ENCODE measurements at regions not wholly inside any gene's neighbourhood (a gene's known extent, or its start where the extent isn't known, plus 50 kb on each side); places are given as distances from the start of the nearest gene placed in this dataset.

DNA sequence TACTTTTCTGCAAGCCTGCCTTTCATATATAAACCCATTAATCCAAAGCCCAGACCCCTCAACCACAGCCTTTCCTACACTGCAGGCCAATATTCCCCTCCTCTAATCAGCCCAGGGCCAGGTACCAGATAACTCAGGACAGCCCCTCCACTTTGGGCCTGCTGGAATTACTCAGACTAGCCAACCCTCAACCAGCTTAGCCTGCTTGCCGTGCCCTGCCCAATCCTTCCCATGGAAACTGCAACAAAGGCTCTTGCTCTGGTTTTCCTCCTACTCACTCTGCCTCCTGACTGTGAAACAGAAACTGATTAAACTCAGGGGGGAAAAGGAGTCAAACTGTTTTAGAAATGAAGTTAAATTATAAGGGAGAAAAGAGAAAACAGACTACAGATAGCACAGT is 248.1 kb downstream of the KLF13 start:
- H3K27me3 ChIP-seq: no peaks in the 10 kb centered on the region
- intact Hi-C loops (cut with DNase I): no loop called here

DNA sequence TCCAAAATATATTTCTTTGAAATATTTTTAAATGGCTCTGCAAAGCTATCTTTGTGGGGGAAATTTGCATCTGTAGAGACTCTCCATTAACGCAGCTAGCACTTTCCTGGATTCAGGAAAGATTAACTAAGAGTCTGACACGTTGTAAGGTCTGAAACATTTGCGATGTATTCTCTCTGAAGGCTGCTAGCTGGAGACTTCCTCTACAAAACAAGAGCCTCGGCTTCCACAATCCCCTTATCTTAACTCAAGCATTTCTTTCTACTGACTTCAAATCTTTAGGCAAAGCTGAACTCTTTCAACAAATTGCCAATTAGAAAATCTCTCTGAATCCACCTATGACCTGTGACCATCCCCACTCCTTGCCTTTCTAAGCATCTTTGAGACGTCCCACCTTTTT is 250.5 kb downstream of the KLF13 start:
- no peaks in the 10 kb centered on the region for H3K36me3 ChIP-seq
- no peaks in the 10 kb centered on the region for H3K27me3 ChIP-seq
- no peak for TF ChIP-seq POLR2A (IDR thresholded peaks at IDR 0.05)
- TF ChIP-seq, protein P1, sequence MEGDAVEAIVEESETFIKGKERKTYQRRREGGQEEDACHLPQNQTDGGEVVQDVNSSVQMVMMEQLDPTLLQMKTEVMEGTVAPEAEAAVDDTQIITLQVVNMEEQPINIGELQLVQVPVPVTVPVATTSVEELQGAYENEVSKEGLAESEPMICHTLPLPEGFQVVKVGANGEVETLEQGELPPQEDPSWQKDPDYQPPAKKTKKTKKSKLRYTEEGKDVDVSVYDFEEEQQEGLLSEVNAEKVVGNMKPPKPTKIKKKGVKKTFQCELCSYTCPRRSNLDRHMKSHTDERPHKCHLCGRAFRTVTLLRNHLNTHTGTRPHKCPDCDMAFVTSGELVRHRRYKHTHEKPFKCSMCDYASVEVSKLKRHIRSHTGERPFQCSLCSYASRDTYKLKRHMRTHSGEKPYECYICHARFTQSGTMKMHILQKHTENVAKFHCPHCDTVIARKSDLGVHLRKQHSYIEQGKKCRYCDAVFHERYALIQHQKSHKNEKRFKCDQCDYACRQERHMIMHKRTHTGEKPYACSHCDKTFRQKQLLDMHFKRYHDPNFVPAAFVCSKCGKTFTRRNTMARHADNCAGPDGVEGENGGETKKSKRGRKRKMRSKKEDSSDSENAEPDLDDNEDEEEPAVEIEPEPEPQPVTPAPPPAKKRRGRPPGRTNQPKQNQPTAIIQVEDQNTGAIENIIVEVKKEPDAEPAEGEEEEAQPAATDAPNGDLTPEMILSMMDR (IDR thresholded peaks at IDR 0.05): no peak
- no peaks in the 10 kb centered on the region for H3K4me1 ChIP-seq
- DNase-seq: no peak
- H3K9me3 ChIP-seq: no peaks in the 10 kb centered on the region
- ATAC-seq: no peak
- intact Hi-C loops (cut with DNase I): no loop called here
- H3K27ac ChIP-seq: no peak overlapping the region
- WGBS (ENCODE audit: insufficient coverage, low coverage, low lambda C conversion rate, missing lambda C conversion rate): 51% methylated on average over 5 of the region's 5 CpGs
- no peak overlapping the region for H3K4me3 ChIP-seq

More for the DNA sequence above, 248.1 kb downstream of the KLF13 start:
- 67% methylated on average over 1 of the region's 1 CpG for WGBS (ENCODE audit: insufficient coverage, low coverage, low lambda C conversion rate, missing lambda C conversion rate)
- H3K36me3 ChIP-seq: no peaks in the 10 kb centered on the region
- TF ChIP-seq POLR2A (IDR thresholded peaks at IDR 0.05): no peak
- TF ChIP-seq, protein P1 (IDR thresholded peaks at IDR 0.05): no peak
- no peak overlapping the region for H3K27ac ChIP-seq
- H3K9me3 ChIP-seq: no peaks in the 10 kb centered on the region
- H3K4me3 ChIP-seq: no peak overlapping the region
- no peaks in the 10 kb centered on the region for H3K4me1 ChIP-seq
- DNase-seq: no peak
- no peak for ATAC-seq

DNA sequence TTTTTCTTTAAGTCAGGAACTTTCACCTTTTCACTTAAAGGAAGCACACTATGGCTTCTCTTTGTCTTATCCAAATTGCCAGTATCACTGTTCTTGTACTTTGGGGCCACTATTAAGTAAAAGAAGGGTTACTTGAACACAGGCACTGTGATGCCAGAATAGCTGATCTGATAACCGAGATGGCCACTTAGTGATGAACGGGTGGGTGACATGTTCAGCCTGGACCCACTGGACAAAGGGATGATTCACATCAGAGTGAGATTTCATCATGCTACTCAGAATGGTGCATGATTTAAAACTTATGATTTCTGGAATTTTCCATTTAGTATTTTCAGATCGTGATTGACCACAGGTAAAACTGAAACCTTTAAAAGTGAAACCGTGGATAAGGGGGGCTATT is 252.6 kb downstream of the KLF13 start:
- H3K36me3 ChIP-seq: no peaks in the 10 kb centered on the region
- H3K4me1 ChIP-seq: no peaks in the 10 kb centered on the region
- H3K9me3 ChIP-seq: no peaks in the 10 kb centered on the region
- WGBS (ENCODE audit: insufficient coverage, low coverage, low lambda C conversion rate, missing lambda C conversion rate): 79% methylated on average over 4 of the region's 4 CpGs
- DNase-seq (no peak), ATAC-seq (no peak)
- intact Hi-C loops (cut with DNase I): no loop called here
- H3K27ac ChIP-seq: no peak overlapping the region
- TF ChIP-seq, protein P1 (IDR thresholded peaks at IDR 0.05): no peak
- no peak for TF ChIP-seq POLR2A (IDR thresholded peaks at IDR 0.05)
- H3K27me3 ChIP-seq: no peaks in the 10 kb centered on the region
- no peak overlapping the region for H3K4me3 ChIP-seq

DNA sequence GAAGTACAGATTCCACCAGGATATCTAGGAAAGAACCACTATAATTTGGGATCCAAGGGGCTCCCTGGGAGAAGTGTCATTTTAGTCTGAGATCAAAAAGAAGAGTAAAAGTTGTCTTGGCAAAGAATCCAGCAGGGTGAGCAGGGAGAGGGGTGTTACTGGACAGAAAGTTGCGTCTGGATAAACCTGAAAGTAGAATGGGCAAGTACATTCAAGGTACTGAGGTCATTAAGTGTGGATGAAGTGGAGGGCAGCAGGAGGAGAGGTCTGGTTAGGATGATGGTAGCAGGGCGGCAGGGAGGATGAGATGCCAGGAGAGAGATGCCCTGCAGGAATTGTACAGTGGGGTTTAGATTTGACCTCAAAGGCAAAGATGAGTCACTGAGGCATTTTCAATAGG is 253.3 kb downstream of the KLF13 start:
- H3K27me3 ChIP-seq: no peaks in the 10 kb centered on the region
- H3K4me1 ChIP-seq: no peaks in the 10 kb centered on the region
- DNase-seq (no peak), ATAC-seq (no peak)
- H3K36me3 ChIP-seq: no peaks in the 10 kb centered on the region
- no peak for TF ChIP-seq POLR2A (IDR thresholded peaks at IDR 0.05)
- TF ChIP-seq, protein P1 (IDR thresholded peaks at IDR 0.05): no peak
- no peaks in the 10 kb centered on the region for H3K9me3 ChIP-seq
- H3K27ac ChIP-seq: no peak overlapping the region
- H3K4me3 ChIP-seq: no peak overlapping the region
- WGBS (ENCODE audit: insufficient coverage, low coverage, low lambda C conversion rate, missing lambda C conversion rate): 74% methylated on average over 2 of the region's 2 CpGs
- intact Hi-C loops (cut with DNase I): no loop called here

DNA sequence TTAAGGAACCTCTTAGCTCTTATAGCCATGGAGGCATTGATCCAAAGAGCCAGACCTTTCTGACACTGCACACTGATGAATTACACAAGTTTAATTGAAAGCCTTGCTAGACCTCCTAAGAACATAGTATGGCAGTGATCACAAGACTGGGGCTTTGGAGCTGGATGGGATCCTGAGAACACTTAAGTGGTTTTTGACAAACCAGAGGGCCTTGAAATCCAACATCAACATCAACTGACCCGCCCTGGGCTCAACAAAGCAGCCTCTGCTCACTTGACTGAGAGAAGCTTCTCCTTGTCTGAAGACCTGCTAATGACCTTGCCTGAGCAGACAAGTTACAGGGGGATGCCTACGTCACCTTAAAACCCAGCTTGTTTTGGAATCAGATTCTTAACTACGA is 257.6 kb downstream of the KLF13 start:
- Histone ChIP-seq H3K36me3 (no peaks in the 10 kb centered on the region), H3K27ac (no peak overlapping the region), H3K27me3 (no peaks in the 10 kb centered on the region), H3K4me1 (no peaks in the 10 kb centered on the region), H3K4me3 (no peak overlapping the region), H3K9me3 (no peaks in the 10 kb centered on the region)
- intact Hi-C loops (cut with DNase I): no loop called here
- ATAC-seq (no peak), DNase-seq (no peak)
- TF ChIP-seq POLR2A (IDR thresholded peaks at IDR 0.05): no peak
- TF ChIP-seq, protein P1 (IDR thresholded peaks at IDR 0.05): no peak
- WGBS (ENCODE audit: insufficient coverage, low coverage, low lambda C conversion rate, missing lambda C conversion rate): 69% methylated on average over 3 of the region's 3 CpGs

All from right lobe of liver (tissue), 6 donors.